Suprapubic skin (tissue), 4 donors: ENCODE measurements at regions not wholly inside any gene's neighbourhood (a gene's known extent, or its start where the extent isn't known, plus 50 kb on each side); places are given as distances from the start of the nearest gene placed in this dataset.
"Not testable (repeated sequence)": the region's sequence is repeated elsewhere in the genome, so short reads cannot be mapped to it uniquely, and the experiment has no call there.

Experiments used
- DNase-seq, 2 donors: peaks; one replicate each; pipeline ENCODE4 v3.0.0-alpha.2; 2019; ENCODE audit warnings: low spot score in 2 of 2
- H3K27ac ChIP-seq: fragments of 200-600 bp; sonication (generic); one replicate; pipeline ENCODE4 v1.5.1; 2019
- H3K27me3 ChIP-seq: fragments of 200-600 bp; sonication (generic); one replicate; pipeline ENCODE4 v1.5.1; 2019
- H3K36me3 ChIP-seq: fragments of 200-600 bp; sonication (generic); one replicate; pipeline ENCODE4 v1.5.1; 2019
- H3K4me1 ChIP-seq: fragments of 200-600 bp; sonication (generic); one replicate; pipeline ENCODE4 v1.5.1; 2019
- H3K4me3 ChIP-seq: fragments of 200-600 bp; sonication (generic); one replicate; pipeline ENCODE4 v1.5.1; 2019; ENCODE audit warnings: mild to moderate bottlenecking
- H3K9me3 ChIP-seq: fragments of 200-600 bp; sonication (generic); one replicate; pipeline ENCODE4 v1.5.1; 2019
- CTCF ChIP-seq, 2 donors: fragments of 200-600 bp in 1 of 2; fragments of 450-650 bp in 1 of 2; sonication (generic) in 1 of 2; IDR thresholded peaks; one replicate each; pipeline ENCODE4 v1.5.1; 2016 to 2019; ENCODE audit warnings: antibody characterized with exemption in 2 of 2, mild to moderate bottlenecking in 1 of 2, moderate library complexity in 1 of 2
- EP300 ChIP-seq: sonication (generic); formaldehyde crosslinking; IDR thresholded peaks from one replicate; pipeline ENCODE4 v1.6.1; 2017; ENCODE audit warnings: antibody characterized with exemption
- POLR2A ChIP-seq, 2 donors: fragments of 450-650 bp; IDR thresholded peaks; one replicate each; pipeline ENCODE4 v1.6.1; 2017; ENCODE audit warnings: antibody characterized with exemption in 2 of 2, mild to moderate bottlenecking in 2 of 2, moderate library complexity in 2 of 2
- POLR2AphosphoS5 ChIP-seq, 3 donors: sonication (generic); formaldehyde crosslinking; IDR thresholded peaks; one replicate each; pipeline ENCODE4 v1.6.1; 2017; ENCODE audit warnings: antibody characterized with exemption in 3 of 3
- WGBS: methylation state at CpG from one replicate; pipeline ENCODE4 v1.1.5; 2018; 5-methylcytosine and 5-hydroxymethylcytosine counted together

- Histone ChIP-seq H3K4me3 (no peak overlapping the region), H3K36me3 (no peaks in the 10 kb centered on the region)
These were observed 165.8 kb upstream of the JUN start for GRCh38 chr1:58949551-58950220.

GRCh38 chr1:58950897-58951296 is 167.1 kb upstream of the JUN start:
- no peaks in the 10 kb centered on the region for H3K9me3 ChIP-seq
- H3K27me3 ChIP-seq = no peaks in the 10 kb centered on the region
- no peaks in the 10 kb centered on the region for H3K36me3 ChIP-seq
- no peak overlapping the region for H3K27ac ChIP-seq
- H3K4me1 ChIP-seq = no peaks in the 10 kb centered on the region
- TF ChIP-seq POLR2AphosphoS5 (IDR thresholded peaks at IDR 0.05) = no peak
- TF ChIP-seq POLR2A (IDR thresholded peaks at IDR 0.05) = no peak
- no peak for TF ChIP-seq CTCF (IDR thresholded peaks at IDR 0.05)
- no peak for TF ChIP-seq EP300
- H3K4me3 ChIP-seq = no peak overlapping the region
- 96% methylated on average over 7 of the region's 7 CpGs for WGBS
- DNase-seq = no peak

More at GRCh38 chr1:58949551-58950220, 165.8 kb upstream of the JUN start:
- TF ChIP-seq POLR2AphosphoS5 (IDR thresholded peaks at IDR 0.05) = no peak
- no peak for TF ChIP-seq CTCF (IDR thresholded peaks at IDR 0.05)
- no peak for TF ChIP-seq EP300
- TF ChIP-seq POLR2A (IDR thresholded peaks at IDR 0.05) = no peak
- WGBS = 90% methylated on average over 3 of the region's 3 CpGs
- no peaks in the 10 kb centered on the region for H3K9me3 ChIP-seq
- no peaks in the 10 kb centered on the region for H3K4me1 ChIP-seq
- H3K27ac ChIP-seq = no peak overlapping the region
- no peak for DNase-seq
- H3K27me3 ChIP-seq = no peaks in the 10 kb centered on the region

- WGBS = 88% methylated on average over 1 of the region's 1 CpG
- H3K36me3 ChIP-seq, H3K27ac ChIP-seq, H3K27me3 ChIP-seq, H3K9me3 ChIP-seq, H3K4me1 ChIP-seq, DNase-seq, H3K4me3 ChIP-seq: not testable (repeated sequence)
These were observed 170.1 kb upstream of the JUN start for GRCh38 chr1:58953951-58954350.

- DNase-seq, H3K36me3 ChIP-seq, H3K27ac ChIP-seq, H3K9me3 ChIP-seq, H3K27me3 ChIP-seq, H3K4me3 ChIP-seq, H3K4me1 ChIP-seq: not testable (repeated sequence)
- 83% methylated on average over 2 of the region's 2 CpGs for WGBS
These were observed 179.4 kb upstream of the JUN start for GRCh38 chr1:58963287-58963686.

- no peaks in the 10 kb centered on the region for H3K36me3 ChIP-seq
- H3K4me1 ChIP-seq = peaks cover 16% of the 10 kb centered on the region
- no peak for TF ChIP-seq CTCF (IDR thresholded peaks at IDR 0.05)
- no peak overlapping the region for H3K27ac ChIP-seq
- DNase-seq = no peak
- H3K27me3 ChIP-seq = no peaks in the 10 kb centered on the region
- no peaks in the 10 kb centered on the region for H3K9me3 ChIP-seq
- WGBS = 53% methylated on average over 2 of the region's 2 CpGs
- no peak overlapping the region for H3K4me3 ChIP-seq
These were observed 180.6 kb upstream of the JUN start for GRCh38 chr1:58964428-58964827.

- Histone ChIP-seq H3K4me3 (no peak overlapping the region), H3K9me3 (no peaks in the 10 kb centered on the region), H3K27ac (no peak overlapping the region), H3K27me3 (no peaks in the 10 kb centered on the region), H3K4me1 (peaks cover 16% of the 10 kb centered on the region), H3K36me3 (no peaks in the 10 kb centered on the region)
- DNase-seq = no peak
- TF ChIP-seq EP300 = no peak
- TF ChIP-seq POLR2AphosphoS5 (IDR thresholded peaks at IDR 0.05) = no peak
- TF ChIP-seq CTCF (IDR thresholded peaks at IDR 0.05) = no peak
- no peak for TF ChIP-seq POLR2A (IDR thresholded peaks at IDR 0.05)
- WGBS = 64% methylated on average over 1 of the region's 1 CpG
These were observed 181.0 kb upstream of the JUN start for GRCh38 chr1:58964880-58965279.
